ENCODE measurements at regions not wholly inside any gene's neighbourhood (a gene's known extent, or its start where the extent isn't known, plus 50 kb on each side); places are given as distances from the start of the nearest gene placed in this dataset.

DNA sequence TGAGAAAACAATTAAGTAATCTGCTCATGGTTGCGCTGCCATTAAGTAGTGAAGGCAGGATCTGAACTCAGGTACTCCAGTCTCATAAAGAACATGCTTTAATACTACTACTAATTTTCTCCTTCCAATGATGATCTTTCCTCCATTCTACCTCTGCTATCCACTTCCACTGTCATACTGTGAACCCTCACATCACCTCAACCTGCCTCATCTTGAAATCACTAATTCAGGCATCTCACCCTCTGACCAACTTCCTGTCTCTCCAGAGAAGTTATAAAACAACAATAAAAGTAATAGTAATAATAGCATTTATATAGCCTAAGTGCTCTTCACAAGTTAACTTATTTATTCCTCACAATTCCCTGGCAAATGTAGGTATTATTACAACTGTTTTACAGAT, 57.1 kb upstream of the PSMA1 start:
- TF ChIP-seq CTCF (IDR thresholded peaks at IDR 0.05; ENCODE audit: borderline replicate concordance, extremely low read depth, low read length, poor library complexity, severe bottlenecking) (no peak), EZH2 (IDR thresholded peaks at IDR 0.05; ENCODE audit: borderline replicate concordance, low read depth, low read length, severe bottlenecking) (no peak)

Data from DND-41 (cell line).